Germinal center (tissue), 1 donor: ENCODE measurements at regions not wholly inside any gene's neighbourhood (a gene's known extent, or its start where the extent isn't known, plus 50 kb on each side); places are given as distances from the start of the nearest gene placed in this dataset.
"Not testable (repeated sequence)": the region's sequence is repeated elsewhere in the genome, so short reads cannot be mapped to it uniquely, and the experiment has no call there.

Experiments used
- DNase-seq: peaks from one replicate; pipeline ENCODE4 v3.0.0; 2012; ENCODE audit warnings: mixed read lengths, low spot score

DNA sequence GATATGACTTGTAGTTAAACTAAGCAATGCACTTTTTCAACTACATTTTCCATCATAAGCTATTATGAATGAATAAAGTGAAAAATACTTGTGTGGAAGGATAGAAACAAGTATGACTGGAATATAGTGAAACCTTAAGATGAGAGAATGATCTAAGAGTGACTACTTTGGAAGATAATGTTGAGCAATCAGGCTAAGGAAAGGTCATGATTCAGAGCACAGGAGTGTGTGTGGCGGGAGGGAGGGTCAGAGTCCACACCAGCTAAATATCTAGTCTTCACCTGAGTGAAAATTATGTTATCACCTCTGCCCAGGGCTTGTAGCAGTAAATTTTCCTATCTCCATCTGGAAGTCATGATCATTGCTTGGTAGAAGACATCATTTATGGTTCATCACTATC, 833.4 kb upstream of the ATXN8OS start:
- DNase-seq, result no peak

DNA sequence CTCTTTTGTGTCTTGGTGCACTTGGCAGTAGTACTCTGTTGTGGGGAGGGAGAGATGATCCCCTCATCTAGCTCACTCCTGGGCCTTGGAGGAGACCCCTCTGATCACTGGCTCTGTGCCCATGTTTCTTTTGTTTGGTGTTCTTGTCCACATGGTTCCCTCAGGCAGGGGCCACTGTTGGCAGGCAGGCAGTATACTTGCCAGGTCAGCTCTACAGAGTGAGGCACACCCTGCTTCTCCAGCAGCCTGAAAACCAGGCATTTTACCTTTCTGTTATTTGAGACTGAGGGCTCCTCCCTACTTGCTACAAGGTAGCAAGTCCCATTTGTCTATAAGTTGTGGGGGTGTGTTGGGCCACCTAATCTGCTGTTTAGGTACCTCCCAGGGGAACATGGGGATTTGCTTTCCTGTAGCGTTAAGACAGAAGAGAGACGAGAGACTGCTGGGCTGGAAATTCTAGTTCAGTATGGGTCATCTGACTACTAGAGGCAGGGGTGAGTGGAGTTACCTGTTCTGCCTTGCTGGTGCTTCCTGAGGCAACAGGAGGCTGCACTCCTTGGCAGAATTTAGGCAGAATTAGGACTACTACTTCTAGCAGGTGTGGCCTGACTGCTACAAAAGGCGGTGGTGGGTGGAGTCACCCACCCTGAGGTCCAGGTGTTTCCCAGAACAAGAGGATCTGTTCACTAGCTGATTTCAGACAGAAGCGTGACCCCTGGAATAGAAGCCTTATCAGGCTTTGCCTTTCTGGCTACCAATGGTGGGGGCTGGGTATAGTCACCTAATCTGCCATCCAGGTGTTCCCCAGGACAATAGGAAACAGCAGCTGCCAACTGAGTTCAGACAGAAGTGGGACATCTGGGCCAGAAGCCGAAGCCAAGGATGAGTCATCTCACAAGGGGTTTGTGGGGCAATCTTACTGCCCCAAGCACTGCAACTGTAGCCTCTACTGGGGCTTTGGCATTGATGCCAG, 843.0 kb upstream of the ATXN8OS start:
- no peak for DNase-seq

DNA sequence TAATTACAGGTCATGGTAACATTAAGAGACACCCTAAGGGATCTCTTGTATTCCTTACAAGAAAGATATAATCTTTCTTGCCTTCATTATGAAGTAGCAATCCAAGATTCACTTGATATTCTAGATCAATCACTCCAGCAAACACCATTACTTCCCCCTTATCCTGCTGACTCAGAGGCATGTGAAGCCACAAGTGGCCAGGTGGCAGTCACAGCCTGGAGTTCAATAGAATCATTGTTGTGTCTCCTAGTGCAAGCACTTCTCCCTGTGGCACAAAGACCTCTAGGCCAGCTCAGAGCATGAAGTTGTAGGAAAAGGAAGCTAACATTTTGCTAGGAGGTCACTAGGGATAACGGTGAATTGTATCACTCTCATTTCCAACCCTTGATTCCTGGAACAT, 864.3 kb upstream of the ATXN8OS start:
- DNase-seq, result no peak

DNA sequence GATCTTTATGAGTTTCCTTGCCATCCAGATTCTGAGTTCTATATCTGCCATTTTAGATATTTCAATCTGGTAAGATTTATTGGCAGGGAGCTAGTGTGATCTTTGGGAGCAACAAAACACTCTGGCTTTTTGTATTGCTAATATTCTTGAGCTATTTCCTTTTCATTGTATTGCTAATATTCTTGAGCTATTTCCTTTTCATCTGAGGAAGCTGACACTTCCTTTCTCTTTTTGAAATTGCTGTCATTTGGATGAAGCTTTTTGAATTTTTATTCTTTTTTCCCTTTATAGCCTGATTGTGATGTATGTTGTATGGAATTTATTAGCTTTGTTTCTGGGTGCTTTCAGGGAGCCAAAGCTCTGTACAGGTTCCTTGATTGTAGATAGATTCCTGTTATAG, 873.5 kb upstream of the ATXN8OS start:
- no peak for DNase-seq

DNA sequence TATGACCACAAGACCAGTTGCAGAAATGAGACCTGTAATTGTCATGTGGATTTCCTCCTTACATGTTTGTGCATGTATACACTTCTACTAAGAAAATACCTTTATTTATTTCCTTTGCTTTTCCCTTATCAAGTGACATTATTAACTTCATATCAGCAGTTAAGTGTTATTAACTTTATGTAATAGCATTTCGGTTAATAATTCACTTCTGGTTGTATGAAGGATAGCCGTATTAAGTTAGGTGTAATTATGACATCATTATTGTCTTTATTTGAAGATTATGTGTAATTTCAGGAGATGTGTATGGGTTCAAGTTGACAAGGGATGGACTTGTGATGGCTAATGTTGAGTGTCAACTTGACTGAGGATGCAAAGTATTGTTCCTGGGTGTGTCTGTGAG, 881.2 kb upstream of the ATXN8OS start:
- DNase-seq, result no peak

DNA sequence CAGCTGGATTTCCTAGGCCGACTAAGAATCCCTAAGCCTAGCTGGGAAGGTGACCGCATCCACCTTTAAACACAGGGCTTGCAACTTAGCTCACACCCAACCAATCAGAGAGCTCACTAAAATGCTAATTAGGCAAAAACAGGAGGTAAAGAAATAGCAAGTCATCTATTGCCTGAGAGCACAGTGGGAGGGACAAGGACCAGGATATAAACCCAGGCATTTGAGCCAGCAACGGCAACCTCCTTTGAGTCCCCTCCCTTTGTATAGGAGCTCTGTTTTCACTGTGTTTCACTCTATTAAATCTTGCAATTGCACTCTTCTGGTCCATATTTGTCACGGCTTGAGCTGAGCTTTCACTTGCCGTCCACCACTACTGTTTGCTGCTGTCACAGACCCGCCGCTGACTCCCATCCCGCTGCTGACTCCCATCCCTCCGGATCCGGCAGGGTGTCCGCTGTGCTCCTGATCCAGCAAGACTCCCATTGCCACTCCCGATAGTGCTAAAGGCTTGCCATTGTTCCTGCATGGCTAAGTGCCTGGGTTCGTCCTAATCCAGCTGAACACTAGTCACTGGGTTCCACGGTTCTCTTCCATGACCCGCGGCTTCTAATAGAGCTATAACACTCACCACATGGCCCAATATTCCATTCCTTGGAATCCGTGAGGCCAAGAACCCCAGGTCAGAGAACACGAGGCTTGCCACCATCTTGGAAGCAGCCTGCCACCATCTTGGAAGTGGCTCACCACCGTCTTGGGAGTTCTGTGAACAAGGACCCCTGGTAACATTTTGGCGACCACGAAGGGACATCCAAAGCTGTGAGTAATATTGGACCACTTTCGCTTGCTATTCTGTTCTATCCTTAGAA, 885.8 kb upstream of the ATXN8OS start:
- DNase-seq, result not testable (repeated sequence)

DNA sequence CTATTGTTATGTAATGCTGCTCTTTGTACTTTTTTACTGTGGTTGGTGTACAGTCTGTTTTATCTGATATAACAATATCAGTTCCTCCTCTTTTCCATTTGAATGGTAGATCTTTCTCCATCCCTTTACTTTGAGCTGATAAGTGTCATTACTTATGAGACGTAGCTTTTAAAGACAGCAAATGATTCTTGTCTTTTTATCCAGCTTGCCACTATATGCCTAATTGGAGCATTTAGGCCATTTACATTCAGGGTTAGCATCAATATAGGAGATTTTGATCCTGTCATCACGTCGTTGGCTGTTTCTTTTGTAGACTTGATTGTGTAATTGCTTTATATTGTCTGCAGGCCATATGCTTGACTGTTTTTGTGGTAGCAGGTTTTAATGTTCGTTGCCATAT, 894.2 kb upstream of the ATXN8OS start:
- no peak for DNase-seq

DNA sequence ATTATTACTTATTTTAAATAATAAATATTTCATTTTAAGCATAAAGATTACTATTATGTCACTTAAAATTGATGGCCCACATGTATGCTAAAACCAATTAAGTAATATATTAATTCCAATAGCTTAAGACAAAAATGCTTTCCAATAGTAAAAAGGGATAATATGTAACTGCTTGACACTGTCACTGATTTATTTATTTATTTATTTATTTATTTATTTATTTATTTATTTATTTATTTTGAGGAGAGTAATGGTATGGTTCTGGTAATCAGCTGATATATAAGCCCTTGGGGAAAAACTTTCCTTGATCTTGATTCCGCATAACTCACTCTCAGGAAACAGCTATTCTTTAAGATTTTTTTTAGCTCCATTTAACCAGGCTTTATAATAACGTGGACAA, 903.0 kb upstream of the ATXN8OS start:
- DNase-seq, result no peak

DNA sequence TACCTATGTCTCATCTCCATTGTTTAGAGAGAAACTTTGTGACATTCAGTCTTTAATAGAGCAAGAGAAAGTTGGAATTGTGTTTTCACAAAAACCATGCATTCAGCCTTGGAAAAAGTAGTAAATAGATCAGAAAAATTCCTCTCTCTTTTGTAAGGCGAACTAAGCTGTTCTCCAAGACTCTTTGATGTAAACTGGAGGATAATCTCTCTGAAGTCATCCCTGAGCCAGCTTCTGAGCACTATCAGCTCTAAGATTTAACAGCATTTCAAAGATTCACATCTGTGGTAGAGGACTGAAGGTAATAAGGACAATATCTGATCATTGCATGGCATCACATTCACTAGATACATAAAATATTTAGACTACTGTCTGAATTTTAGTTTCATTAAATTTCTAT, 904.6 kb upstream of the ATXN8OS start:
- no peak for DNase-seq

DNA sequence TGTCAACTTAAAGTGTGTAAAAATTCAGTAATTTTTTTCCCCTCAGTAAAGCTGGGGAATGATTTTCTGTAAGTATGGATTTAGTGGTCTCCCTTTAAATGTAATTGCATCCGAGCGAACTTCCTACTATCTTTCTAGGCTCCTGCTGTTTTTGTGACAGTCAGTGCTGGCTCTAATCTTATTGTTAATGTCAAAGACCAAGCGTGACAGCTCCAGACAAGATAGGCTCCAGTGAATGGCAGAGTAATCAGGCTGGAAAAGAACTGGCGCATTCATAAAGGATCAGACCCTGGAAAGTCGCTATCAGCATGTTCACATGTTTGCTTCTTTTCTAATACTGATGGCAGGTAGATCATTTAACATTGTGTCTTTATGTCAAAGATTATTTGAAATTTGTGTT, 908.0 kb upstream of the ATXN8OS start:
- no peak for DNase-seq

DNA sequence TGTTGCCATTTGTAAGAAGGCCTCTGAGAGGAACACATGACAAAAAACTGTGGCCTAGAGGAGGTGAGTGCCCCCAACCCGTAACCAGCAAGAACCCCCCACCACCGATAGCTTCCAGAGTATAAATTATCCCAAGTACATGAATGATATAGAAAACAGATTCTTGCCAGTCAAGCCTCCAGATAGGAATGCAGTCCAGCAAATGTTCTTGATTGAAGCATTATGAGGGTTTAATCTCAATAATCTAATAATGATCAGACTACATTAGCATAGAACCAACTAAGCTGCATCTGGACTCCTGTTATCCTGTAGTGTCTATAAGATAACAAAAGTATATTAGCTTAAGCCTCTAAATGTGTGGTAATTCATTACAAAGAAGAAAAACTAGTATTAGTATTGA, 908.9 kb upstream of the ATXN8OS start:
- DNase-seq, result no peak

DNA sequence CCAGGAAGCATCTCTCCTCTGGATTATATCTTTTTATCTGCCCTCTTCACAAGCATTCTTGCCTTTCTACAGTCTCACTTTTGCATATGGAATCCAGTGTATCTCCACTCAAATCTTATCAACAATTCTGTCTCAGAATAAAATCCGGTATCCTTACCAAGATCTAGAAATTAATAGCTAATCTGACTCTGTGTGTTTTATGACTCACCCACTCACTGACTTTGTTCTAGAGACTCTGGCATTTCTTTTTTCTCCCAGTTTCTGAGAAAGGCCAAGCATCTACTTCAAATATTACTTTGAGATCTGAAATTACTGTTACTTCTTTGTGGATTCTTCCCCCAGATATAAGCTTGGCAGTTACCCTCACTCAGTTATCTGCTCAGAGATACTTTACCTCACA, 913.5 kb upstream of the ATXN8OS start:
- DNase-seq, result no peak

DNA sequence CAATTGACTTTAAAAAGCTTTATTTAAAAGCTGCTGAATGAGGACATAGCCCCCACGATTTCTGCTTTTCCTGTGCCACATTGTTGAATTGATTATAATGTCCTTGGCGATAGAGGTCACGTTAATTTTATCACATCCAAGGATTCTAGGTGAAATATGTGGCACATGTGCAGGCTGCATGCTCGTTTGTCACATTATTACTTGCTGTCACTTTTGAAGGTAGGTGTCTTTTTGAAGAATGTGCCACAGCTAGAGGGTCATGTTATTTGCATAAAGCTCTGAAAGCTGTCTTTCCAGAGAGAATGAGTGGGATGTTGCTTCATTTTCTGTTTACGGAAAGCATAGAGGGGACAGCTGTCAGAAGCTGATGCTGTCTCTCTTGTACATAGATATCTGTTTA, 927.6 kb upstream of the ATXN8OS start:
- DNase-seq, result no peak

DNA sequence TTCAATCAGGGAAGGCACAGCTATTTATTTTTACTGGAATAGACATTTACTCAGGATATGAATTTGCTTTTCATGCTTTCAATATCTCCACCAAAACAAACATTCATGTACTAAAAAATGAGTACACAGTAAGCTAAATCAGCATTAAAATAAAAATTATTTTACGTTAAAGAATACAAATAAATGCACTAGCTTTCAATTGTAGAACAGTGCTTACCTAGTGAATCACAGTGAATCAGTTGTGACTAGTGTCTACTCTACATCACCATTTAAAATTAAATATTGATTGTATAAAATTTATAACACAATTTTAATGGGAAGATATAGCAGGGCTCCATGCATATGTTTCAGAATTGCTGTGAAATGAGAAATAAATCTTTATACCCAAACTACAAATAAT, 929.6 kb upstream of the ATXN8OS start:
- DNase-seq, result no peak

DNA sequence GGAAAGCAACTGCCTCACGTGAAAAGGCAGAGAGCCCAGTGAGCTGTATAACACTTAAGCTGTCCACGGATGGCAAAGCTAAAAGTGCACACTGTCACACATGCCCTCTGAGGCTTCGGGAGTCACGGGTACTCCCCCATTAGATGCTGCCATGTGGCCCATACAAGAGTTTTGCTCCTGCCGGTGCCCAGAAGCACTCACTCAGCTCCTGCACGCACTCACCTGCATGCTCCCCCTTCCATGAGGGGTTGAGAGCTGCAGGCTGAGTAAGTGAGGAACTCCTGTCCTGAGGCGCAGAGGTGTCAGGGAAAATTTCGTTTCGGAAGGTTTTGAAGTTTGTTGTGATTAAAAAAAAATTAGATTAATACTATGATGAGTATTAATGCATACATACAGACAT, 939.2 kb upstream of the ATXN8OS start:
- no peak for DNase-seq

DNA sequence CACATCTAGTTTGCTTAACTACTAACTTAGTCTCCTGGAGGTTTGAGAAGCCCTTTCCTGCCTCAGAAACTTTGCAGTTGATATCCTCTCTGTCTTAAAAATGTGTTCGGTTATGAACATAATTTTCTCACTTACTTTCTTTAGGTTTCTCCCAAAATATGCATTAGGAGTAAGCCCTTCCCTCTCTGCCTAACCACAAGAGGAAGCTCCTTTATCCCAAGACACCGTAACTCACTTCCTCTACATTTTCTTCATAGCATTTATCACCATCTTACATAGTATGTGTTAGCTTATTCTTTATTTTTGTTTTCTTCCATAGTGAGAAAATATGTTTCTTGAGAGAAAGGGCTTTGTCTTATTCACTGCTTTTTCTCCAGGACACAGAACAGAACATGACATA, 952.5 kb upstream of the ATXN8OS start:
- DNase-seq, result no peak

DNA sequence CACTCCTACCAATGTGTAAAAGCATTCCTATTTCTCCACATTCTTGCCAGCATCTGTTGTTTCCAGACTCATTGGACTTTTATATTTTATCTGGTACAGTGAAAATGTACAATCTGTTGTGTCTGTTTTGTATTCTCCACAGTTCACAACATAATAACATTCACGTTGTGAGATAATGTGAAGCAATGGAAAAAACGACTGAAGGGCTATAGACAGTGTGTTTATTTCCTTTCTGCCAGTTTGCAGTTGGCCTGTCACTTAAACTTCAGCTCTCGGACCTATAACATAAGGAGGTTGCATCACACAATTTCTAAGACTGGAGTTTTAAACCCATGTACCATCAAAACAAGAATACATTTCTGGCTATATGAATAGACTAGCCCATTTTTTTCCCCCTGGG, 965.5 kb upstream of the ATXN8OS start:
- no peak for DNase-seq

DNA sequence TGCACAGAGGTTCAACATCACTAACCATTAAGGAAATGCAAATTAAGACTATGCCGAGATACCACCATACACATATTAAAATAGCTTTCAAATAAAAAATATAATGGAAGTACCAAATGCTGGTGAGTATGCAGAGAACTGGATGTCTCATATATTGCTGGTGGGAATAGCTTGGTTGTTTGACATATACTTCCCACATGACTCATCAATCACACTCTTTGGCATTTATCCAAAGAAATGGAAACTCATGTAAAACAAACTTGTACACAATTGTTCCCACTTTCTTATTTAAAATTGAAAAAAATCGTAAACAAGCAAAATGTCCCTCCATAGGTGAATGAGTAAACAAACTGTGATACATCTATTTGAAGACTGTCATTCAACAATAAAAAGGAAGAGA, 982.6 kb upstream of the ATXN8OS start:
- no peak for DNase-seq

DNA sequence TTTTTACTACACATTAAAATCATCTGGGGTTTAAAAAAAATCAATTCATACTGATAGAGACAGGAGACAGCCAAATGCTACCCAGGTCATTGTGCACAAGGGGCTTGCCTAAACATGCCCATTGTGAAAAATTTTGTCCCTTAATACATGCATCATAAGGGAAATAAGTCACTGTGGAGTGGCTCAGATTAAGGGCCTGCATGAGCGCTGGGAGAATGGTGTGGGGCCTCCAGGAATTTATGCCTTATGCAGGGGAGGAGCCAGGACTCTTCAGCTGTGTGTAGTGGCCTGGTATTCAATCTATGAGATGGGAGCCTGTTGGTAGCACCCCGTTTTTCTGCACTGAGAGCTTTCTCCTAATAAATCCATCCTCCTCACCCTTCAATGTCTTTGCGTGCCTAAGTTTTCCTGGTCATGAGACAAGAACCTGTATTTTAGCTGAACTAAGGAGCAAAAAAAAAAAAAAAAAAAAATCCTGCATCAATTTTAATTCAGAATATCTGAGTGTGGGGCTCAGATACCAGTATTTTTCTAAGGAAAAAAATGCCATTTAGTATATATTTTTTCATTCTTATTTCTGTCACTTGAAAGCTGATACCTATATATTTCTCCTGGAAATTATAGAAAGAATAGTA, 997.6 kb upstream of the ATXN8OS start:
- no peak for DNase-seq

DNA sequence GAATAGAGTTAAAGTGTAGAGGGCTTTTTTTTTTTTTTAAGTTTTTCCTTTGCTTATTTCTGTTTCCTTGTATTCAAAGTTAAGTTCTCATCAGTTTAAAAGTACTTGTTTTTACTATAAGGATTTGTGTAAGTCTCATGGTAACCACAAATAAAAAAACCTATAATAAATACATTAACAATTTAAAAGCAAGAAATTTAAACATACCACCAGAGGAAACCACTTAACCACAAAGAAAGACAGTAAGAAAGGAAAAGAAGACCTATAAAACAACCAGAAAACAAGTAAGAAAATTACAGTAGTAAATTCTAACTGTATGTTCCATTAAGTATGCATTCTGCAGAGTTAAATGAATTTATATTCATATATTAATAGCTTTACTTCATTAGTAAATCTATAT, 999.1 kb upstream of the ATXN8OS start:
- no peak for DNase-seq

DNA sequence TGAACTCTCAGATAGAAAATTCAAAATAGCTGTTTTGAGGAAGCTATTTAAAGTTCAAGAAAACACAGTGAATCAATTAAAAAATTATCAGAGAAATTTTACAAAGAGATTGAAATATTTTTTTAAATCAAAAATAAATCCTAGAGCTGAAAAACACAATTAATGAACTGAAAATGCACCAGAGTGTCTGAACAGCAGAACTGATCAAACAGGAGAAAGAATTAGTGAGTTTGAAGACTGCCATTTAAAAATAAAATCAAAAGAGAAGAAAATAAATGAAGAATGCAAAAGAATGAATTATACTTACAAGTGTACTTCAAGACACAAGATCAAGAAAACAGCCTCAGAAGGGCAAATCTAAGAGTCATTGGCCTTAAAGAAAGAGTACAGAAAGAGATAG, 1000.2 kb upstream of the ATXN8OS start:
- DNase-seq, result no peak

DNA sequence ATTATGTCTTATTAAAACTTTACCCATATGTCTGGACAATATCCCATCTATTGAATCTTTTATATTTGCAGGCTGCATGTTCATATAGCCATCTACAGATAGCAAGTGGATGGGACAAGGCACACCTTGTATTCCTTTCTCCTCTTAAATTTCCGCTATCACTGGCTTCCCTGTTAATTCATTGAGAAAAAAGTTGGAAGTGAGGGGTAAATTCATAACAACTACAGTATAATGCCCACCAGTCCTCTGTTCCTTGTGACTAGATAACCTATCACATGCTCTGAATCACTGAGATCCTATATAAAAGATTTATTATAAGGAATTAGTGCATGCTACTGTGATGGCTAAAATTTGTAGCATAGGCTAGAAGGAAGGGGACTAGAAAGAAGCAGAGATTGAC, 1005.8 kb upstream of the ATXN8OS start:
- DNase-seq, result no peak

DNA sequence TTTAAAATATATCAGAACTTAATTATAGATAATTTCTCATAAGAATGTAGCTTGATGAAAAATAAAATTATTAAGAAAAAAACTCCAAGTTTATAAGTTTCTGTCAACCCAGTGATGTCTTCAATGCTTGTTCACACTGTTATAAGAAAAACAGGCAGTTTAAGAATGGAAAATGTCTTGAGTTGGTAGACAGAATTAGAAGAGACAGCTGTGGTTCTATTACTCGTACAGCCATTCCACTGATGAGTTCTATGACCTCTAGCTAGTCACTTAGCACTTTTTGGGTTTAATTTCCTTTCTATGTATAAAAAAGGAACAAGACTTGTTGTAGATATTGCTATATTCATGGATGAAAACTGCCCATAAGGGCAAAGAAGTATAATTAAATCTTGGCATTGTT, 1013.1 kb upstream of the ATXN8OS start:
- DNase-seq, result no peak
